Activated T-cell treated with anti-CD3 and anti-CD28 coated beads, Interleukin-2, amount 50 U/mL, for 48 hours (primary cell): ENCODE measurements at regions not wholly inside any gene's neighbourhood (a gene's known extent, or its start where the extent isn't known, plus 50 kb on each side); places are given as distances from the start of the nearest gene placed in this dataset.

ENCODE experiments used
- DNase-seq, 2 experiments: peaks; one replicate each; pipeline ENCODE4 v3.0.0-alpha.2; 2020

DNA sequence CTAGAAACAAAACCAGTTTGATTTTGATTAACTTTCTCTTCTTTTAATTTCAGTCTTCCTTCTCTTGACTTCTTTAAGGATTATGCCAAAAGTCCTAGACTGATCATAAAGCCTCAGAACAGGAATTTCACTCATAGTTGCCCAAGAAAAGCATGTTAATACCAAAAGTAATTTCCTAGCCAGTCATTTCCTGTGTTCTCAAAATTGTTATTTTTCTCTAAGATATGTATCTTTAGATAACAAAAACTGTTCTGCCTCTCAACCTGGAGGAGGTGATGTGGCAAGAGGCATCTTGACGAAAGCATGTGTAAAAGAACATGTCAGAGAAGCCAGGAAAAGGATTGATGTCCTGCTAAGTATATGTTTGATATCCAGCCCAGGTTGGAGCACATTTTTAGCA lies 78.0 kb upstream of the IPO9 start:
- DNase-seq = no peak

DNA sequence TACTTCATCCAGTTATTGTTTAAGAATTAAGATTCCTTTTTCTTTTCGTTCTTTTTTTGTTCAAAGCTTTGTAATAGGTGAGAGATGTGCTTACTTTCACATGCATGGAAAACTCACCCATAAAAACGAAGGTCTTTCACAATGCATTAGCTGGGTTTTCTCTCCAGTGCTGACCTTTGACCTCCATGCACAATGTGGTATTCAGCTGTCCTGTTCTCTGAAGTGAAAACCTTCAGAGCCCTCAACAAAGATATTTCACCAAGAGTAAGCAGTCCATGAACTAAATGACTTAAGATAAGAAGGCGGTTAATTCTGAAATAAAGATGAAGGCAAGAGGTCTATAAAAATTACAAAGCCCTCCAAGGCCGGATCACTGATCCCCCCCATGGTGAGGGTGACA lies 77.1 kb upstream of the IPO9 start:
- DNase-seq = no peak

DNA sequence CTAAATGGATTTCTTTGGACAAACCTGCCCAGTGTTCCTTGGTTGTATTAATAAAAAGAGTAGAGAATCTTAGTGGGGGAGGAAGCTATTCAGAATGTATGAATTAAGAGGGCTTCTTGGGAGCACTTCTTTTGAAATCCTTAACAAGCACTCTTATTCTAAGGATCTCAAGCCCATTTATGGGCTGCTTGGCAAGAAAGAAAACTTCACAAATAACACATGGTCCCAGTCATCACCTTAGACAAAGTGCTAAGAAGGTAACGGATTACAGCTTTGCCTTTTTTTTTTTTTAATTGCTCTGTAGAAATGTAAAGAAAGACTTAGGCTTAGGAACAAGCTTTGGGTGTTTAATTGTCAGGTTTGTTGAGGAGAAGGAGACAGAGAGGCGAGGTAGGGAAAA lies 76.6 kb upstream of the IPO9 start:
- DNase-seq = no peak

DNA sequence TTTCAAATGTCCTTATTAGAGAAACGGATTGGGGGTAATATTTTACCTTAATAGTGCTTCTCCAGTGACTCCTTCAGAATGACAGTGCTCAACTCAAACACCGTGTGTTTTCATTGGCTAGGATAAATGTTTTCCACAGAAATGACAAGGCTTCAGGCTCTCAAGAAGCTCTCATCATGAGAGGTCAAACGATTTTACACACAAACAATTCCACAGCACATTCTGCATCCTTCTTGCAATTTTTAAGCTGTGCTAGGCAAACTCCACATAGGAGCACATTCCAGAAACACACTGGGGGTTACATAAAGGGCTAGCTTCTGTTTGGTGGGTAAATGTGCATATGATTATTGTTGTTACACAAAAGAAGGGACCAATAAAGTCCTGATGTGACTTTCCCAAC lies 75.5 kb upstream of the IPO9 start:
- no peak for DNase-seq

DNA sequence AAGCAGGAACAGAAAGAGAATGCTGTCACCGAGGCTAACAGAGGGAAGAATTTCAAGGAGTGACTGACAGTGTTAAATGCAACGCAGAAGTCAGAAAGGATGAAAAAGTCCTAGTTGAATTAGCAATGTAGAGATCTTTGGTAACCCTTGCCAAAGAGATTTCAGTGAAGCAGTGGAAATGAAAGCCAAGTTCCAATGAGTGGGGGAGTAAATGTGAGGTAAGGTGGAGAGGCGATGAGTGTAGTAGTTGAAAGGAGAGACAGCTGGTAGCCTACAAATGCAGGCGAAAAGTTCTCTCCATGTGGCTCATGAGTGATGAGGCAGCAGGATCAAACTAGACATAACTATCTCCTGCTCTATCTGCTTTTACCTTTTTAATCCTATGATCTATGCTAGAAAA lies 74.6 kb upstream of the IPO9 start:
- DNase-seq = no peak

DNA sequence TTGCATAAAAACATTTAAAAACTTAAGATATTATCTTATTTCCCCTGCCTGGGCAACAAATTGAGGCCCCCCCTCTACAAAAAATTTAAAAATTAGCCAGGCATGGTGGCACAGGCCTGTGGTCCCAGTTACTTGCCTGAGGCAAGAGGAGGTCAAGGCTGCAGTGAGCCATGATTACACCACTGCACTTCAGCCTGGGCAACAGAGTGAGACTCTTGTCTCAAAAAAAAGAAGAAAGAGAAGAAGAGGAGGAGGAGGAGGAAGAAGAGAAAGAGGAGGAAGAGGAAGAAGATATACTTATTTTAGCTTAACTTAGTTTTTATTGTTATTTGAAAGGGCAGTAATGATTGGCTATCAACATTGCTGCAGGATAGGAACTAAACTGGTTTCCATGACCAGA lies 73.8 kb upstream of the IPO9 start:
- DNase-seq = no peak

DNA sequence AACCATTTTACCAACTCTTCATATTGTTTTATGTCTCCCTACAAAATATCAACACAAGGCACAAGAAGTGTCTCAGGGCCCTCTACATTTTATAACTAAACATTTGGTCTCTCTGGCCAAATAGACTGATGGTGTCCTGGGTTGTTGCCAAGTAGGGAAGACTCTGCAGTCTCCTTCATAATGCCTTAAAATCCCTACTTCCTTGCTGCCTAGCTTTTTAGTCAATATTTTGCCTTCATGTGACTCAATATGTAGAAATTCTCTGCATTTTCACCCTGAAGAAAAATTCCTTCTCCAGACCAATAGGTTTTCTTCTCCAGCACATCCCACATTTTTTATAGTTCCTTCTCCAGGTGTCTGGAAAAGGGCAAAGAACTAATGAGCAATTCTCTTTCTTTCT lies 72.6 kb upstream of the IPO9 start:
- no peak for DNase-seq

DNA sequence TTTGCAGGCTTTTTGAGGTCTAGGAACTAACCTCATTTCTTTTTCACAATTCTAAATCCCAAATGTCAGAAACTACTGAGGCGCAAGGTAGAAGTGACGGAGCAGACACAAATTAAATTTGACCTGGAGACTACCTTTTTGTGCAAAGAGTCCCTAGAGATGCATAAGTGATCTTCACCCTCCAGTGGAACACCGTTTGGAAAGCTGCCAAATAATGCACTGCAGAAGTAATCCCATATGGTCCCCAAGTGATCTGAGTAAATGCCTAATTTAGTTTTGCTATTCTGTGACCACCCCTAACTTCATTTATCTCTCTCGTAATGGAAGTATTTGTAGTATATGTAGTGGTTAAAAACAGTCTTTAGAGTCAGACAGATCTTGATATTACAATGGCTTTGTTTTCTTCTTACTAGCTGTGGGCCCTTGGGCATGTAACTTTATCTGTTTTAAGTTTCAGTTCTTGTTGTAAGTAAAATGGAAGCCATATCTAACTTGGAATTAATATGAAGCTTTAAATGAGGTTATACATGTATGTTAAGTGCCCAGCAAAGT lies 70.4 kb upstream of the IPO9 start:
- no peak for DNase-seq

DNA sequence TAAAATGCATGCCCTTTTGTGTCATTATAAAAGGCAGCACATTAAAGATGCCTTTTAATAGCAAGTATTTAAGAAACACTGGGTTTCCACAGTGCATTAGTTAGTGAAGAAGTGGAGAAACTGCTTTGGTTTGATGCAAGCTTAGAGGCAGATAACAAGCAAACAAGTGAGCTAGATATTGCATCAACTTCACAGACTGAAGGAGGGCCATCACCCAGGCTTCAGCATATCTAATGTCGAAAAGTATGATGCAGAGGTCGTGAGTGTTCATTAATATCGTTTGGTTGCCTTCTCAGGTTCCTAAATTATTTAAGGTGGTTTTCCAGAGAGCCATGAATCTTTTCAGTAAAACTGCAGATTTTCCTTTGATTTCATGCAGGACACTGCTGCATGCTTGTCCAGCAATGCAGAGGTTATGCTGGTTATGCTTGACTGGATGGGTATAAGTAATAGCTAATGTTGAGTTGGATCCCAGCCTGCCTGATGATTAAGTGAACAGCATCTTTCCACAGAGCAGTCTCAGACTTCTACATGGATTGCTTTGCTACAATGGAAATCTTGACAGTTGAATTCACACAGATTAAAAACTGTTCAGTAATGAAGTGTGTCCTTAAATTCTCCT lies 69.7 kb upstream of the IPO9 start:
- no peak for DNase-seq

DNA sequence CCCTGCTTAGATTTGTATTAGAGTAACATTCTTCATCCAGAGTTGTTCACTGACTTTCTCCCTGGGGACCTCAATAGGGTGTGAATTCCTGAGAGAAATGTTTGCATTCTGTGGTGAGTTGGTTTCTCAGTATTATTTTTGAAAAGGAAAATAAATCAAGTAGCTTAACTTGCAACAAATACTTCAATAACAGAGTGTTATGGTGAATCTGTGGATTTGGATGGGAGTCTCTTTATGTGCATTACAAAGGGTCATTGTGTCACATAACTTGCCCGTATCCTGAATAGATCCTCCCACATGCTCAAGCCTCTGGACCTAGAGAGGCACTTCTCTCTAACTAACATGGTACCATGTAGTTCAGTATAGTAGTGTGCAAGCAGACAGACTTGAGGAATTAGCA lies 68.4 kb upstream of the IPO9 start:
- DNase-seq = no peak

DNA sequence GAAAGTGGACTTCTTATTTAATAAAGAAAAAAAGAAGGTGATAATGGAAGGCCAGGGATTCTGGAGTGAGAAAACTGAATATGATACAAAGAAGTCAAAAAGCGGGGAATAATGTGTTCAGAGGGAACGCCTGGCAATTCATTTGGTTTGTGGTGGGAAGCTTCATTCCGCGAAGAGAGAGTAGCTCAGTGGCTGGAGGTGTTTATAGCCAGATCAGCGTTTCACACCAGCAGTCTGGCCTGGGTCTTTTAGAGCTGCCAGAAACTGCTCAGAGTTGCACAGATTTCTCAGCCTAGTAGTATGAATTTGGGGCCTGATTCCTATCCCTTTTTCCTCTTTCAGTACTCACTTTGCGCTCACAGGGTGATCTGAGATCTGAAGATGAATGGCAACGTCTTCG lies 67.8 kb upstream of the IPO9 start:
- DNase-seq = no peak

DNA sequence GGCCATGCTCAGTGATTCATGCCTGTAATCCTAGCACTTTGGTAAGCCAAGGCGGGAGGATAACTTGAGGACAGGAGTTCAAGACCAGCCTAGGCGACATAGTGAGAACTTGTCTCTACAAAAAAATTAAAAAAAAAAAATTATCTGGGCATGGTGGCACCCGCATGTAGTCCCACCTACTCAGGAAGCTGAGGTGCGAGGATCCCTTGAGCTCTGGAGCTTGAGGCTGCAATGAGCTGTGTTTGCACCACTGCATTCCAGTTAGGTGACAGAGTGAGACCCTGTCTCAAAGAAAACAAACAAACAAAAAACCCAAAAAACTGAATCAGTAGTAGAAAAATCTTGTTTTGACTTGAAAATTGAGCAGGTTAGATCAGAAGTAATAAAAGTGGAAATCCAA lies 67.1 kb upstream of the IPO9 start:
- no peak for DNase-seq

DNA sequence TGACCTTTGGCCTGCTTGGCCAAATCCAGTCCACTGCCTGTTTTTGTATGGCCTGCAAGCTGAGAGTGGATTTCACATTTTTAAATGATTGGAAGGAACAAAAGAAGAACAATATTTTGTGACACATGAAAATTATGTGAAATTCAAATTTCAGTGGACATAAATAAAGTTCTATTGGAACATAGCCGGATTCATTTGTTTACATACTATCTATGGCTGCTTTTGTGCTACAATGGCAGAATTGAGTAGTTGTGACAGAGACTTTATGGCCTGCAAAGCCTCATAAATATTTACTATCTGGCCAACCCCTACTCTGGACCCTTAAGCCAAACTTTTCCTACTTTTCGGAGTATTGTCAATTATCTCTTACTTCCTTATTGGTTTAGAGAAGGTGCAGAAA lies 66.6 kb upstream of the IPO9 start:
- DNase-seq = no peak

DNA sequence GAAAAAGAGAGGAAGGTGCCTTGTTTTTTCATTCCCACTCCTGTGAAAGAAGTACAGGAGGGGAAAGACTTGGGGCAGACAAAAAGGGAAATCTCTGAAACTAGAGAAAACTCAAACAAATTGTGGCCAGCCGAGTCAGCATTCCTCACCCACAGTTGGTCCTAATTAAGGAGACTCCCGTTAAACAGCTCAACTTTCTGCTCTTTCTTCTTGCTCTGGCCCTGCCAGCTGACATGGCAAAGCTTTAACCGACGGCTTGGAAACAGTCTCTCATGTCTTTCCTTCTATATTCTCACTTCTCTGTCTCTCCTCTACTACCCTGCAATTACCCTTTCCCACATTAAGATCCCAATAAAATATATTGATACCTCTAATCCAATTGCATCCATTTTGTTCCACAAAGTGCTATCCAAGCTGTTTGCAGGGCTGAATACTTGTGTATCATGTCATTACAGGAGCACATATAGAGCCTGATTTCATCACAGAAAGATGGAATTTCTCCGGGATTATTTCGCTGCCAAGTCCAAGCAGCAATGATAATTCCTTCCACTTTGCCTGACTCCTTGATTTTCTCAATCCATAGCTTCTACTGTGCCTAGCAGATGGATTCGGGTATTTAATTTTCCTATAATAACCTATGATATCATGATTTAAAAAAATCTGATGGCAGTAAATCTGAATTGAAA lies 65.4 kb upstream of the IPO9 start:
- no peak for DNase-seq

DNA sequence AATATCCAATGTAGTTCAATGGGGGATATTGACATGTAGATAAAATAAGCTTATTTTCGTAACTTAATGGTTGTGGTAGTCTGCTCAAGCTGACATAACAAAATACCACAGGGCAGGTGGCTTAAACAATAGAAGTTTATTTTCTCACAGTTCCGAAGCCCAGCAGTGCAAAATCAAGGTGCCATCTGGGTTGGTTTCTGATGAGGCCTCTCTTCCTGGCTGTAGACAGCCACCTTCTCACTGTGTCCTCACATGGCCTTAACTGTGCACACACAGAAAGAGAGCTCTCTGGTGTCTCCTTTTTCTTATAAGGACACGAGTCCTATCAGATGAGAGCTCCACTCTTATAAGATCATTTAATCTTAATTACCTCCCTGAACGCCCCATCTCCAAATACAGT lies 64.8 kb upstream of the IPO9 start:
- DNase-seq = no peak

DNA sequence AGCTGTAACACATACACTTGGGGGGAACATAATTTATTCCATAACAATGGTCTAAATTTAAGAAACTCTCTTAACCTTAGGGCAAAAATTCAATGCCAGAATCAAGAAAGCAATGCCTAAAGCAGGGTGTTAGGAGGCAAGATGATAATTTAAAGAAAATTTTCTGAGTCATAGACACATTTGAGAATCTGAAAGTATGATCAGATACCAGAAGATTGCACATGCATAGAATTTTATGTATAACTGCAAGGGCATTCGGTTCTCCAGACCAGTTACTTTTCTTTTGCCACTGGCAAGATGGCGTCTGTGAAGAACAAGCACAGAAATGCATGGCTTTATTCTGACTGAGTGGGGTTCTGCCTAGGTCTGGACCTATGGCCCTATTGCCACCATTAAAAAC lies 64.4 kb upstream of the IPO9 start:
- no peak for DNase-seq

DNA sequence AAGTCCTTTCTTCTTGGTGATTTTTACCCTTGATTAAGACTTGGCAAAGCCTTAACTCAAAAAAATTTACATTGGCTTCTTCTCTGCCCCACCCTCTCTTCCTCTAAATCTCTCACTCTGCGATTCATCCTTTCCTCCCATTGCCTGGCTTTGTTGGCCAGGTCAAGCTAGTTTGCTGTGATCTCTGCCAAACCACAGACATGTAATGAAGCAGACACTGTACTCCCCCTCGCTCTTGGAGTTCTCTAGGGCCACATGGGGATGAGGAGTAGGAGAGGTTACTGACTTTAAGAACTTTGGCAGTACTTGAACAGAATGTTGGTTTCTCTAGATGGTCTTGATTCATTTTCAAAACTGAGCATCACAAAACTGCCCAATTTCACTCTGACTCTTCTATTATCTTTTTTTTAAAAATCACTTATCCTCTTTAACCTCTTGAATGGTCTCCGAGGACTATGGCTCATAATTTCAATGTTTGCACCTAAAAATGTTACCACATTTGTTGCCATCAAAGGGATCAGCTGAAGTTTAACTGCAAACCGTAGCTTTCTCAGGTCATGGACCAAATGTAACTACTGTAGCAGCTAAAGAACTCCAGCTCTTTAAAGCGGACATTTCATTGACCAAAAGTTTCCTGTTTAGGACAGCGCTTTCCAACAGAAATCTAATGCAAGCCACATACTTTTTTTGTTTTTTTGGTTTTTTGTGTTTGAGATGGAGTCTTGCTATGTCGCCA lies 62.7 kb upstream of the IPO9 start:
- DNase-seq = no peak

DNA sequence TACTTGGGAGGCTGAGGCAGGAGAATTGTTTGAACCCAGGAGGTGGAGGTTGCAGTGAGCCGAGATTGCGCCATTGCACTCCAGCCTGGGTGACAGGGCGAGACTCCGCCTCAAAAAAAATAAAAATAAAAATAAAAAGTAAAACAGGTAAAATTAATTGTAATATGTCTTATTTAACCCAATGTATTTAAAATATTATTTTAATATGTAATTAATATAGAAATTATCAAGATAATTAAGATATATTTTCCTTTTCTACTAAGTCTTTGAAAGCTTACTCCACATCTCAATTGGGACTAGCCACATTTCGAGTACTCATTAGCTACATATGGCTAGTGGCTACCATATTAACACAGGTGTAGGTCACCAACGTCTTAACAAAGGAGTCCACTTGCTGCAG lies 61.6 kb upstream of the IPO9 start:
- no peak for DNase-seq

DNA sequence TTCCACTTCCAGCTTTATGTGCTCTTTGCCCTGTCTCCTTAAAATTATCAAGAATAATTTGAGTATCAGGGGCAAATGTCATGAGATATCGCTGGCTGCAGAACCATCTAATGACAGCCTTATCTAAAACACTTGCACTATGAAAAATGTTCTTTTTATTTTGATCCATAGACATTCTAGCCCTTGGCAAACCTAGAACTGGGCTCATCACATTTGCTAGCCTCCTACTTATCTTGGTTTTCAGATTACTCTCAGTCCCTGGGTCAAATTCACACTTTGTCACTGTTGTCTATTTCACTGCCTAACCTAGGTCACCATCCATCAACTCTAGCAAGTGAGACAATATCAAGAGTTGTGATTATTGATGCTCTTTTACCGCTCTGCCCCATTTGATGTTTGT lies 59.9 kb upstream of the IPO9 start:
- no peak for DNase-seq

DNA sequence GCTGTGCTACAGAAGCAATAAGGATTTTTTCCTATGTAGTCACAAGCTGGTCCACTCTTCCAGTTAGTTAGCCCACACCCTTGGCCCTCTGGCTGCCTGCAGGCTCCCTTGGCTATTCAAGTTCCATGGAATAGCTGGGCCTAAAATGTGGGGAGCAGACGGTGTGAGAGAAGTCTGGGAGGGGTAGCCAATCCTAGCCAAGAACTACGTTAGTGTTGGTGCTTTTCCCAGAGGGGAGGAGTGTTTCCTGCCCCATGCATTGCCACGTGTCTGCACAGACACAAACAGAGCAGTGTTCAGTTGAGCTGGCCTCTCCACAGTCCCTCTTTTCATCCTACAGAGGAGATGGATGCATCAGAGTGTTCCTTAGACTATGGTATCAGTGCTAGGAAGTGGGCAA lies 59.0 kb upstream of the IPO9 start:
- no peak for DNase-seq

DNA sequence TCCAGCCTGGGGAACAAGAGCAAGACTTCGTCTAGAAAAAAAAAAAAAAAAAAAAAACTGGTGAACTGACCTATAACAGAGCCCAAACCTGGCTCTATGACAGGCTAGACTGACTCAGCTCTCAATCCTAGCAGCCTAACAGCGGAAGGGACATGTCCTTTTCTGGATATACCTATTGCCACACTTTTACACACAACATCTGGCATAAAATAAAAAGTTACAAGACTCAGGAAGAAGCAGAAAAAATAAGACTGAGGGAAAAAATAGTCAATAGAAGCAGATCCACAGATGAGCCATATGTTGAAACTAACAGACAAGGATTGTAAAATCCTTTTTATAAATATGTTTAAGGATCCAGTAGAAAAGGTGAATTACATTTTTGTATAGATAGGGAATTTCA lies 57.5 kb upstream of the IPO9 start:
- DNase-seq = no peak

DNA sequence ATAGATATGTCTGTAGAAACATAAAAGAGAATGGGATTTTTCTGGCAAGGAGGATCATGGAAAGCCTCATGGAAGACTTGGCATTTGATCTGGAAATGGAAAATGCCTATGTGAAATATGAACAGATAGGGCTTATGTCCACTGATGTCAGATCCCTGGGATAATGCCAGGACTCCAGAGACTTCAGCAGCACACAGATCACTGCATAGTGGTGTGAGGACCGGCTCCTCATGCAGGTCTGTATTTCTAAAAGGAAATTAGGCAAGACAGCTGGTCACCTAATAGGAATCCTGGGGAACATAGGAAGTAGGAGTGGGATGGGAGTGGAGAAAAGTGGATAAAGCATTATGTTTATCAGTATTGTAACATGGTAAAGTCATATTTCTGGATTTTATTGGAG lies 56.8 kb upstream of the IPO9 start:
- no peak for DNase-seq

DNA sequence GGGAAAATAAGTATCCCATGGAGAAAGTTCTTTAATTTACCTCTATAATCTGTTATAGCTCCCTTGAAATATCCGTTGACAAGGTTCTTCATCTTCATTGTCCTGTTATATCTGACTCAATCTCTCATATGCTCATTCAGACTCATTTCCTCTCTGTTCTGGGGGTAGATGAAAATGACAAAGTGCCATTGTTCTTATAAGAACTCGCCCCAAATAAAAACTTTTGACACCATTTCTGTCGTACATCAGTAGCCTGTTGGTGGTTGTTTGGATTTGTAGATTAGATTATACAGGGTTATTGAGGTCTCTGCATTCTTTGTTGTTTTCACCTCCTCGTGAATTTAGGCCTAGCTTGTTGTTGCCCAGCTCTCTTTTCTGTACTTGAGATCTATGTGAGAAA lies 55.2 kb upstream of the IPO9 start:
- DNase-seq = no peak

DNA sequence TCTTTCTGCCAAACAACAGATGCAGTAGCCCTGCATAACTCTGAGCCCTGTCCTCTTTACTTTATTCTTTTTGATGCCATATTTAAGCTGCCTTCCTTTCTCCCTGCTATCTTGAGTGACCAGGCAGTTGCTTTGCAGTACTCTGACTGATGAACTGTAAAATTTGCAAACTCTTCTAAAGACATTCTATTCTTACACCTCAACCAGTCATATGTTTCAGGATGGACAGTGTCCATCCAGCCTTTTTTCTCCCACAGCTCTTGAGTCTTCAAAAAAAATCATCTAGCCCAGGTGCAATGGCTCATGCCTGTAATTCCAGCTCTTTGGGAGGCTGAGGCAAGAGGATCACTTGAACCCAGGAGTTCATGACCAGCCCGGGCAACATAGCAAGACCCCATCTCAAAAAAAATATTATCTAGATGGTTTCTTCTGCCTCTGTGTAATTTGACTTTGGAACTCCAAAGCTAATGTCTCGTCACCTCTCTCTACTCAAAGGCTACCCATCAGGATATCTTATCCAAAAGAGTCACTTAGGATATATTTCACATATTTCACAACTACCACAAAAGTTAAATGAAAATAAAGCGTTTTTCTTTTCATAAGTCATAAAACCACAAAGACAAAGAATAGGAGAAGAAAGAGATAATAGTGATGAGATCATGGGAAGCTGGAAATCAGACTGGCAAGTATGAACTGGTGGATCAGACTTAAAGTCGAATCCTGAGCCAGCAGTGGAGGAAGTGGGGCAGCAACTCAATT lies 54.6 kb upstream of the IPO9 start:
- no peak for DNase-seq
